GM19238 (cell line): ENCODE measurements at regions not wholly inside any gene's neighbourhood (a gene's known extent, or its start where the extent isn't known, plus 50 kb on each side); places are given as distances from the start of the nearest gene placed in this dataset.
"Not testable (repeated sequence)": the region's sequence is repeated elsewhere in the genome, so short reads cannot be mapped to it uniquely, and the experiment has no call there.

Experiments
- DNase-seq: peaks from one replicate; pipeline ENCODE4 v3.0.0; 2011; ENCODE audit warnings: low spot score; ENCODE audit not compliant: insufficient read length

DNA sequence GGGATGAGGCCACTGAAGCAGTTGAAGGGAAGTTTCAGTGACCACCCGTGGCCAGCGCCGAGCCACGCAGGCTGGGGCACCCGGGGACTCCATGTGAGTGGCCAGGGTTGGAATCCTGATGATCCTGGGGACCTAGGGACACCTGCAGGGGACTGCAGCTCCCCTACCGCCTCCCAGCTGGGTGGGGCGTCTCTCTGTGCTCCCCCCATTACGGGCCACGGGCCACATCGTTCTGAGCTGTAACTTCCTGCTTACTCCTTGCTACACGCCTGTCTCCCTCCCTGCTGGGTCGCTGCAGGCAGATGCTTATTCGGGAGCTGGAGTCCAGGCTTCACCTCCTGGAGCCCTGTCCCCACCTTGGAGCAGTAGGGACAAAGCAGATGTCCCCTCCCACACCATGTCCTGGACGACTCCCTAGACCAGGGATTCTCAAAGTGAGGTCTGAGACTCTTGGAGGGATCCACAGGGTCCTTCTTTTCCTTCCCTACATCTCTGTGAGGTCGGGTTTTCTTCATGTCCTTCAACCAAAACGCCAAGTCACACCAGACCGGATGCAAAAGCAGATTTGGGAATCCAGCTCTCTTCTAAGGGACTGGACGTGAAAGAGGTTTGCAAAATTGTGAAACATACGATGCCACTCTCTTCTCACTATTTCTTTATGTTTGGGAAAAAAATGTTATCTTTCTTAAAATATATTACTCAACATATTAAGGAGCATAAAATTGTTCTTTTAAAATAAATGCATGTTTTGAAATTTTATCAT is 85.9 kb upstream of the NCOR2 start:
- DNase-seq = no peak

DNA sequence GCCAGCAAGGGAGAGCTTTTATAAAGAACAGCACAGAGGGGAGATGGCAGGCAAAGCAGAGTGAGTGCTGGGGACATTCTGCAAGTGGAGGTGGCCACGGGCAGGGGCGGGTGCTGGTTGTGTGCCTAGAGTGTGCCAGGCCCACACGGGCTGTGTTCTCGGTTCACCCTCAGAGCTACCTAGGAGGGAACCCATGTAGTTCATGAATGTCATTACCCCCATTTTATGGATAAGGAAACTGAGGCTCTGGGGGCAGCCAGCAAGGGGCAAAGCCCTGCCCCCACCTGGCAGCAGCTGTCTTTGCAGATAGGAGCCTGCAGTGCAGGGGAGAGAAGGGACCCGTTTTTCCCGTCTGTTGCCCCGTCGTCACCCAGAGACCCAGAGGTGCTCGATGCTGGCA is 85.2 kb upstream of the NCOR2 start:
- DNase-seq = no peak

- DNase-seq = no peak
Measured at GRCh38 chr12:124651516-124652273, 84.3 kb upstream of the NCOR2 start.

DNA sequence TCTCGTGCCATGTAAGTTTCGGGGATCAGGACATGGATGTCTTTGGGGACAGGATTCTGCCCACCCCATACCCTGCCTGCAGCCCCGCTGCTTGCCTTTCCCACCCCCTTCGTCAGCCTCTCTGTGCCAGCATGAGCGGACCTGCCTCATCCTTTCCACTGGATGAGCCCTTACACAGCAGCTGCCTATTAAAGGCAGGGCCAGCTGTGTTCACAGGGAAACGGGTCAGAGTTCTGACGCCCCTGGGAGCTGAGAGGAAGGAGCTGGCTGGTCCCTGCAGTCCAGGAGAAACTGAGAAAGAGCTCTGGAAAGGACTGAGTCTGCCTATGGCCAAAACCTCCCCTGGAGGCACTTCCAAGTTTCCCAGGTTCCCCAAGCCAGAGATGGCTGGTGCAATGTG is 83.5 kb upstream of the NCOR2 start:
- DNase-seq = no peak

GRCh38 chr12:124648710-124649384 is 81.4 kb upstream of the NCOR2 start:
- no peak for DNase-seq

DNA sequence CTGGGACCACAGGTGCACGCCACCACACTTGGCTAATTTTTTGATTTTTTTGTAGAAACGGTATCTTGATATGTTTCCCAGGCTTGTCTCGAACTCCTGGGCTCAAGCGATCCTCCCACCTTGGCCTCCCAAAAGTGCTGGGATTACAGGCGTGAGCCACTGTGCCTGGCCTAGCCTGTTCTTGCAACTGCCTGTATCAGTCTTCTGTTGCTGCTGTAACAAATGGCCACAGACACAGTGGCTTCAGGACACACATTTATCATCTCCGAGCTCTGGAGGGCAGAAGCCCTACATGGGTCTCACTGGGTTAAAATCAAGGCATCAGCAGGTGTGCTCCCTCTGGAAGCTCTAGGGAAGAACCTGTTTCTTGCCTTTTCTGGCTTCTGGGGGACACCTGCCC is 79.9 kb upstream of the NCOR2 start:
- no peak for DNase-seq

GRCh38 chr12:124646385-124647230 is 79.2 kb upstream of the NCOR2 start:
- no peak for DNase-seq

DNA sequence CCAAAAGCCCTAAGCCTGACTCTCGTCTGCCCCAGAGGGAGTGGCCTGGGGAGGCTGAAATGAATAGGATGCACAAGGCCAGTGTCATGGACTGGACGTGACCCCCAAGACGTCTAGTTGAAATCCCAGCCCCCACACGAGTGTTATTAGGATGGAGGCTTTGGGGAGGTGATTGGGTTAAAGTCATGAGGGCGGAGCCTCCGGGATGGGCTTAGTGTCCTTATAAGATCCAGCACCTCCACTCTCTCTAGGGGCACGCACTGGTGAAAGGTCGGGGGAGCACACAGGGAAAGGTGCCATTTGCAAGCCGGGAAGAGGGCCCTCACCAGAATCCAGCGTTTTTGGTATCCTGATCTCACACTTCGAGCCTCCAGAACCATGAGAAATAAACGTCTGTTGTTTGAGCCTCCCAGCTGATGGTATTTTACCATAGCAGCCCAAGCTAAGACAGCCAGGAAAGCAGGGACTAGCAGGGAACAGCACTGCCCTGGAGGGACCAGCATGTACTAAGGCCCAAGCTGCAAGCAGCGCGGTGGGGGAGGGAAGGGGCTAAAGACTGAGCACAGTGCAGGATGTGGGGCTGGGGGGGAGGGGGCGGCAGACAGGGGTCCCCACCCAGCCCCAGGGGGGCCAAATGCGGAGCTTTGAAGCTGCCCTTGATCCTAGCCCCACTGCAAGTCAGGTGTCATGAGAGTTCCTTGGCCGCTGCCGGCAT is 78.3 kb upstream of the NCOR2 start:
- no peak for DNase-seq

GRCh38 chr12:124643768-124644167 is 76.4 kb upstream of the NCOR2 start:
- not testable (repeated sequence) for DNase-seq

DNA sequence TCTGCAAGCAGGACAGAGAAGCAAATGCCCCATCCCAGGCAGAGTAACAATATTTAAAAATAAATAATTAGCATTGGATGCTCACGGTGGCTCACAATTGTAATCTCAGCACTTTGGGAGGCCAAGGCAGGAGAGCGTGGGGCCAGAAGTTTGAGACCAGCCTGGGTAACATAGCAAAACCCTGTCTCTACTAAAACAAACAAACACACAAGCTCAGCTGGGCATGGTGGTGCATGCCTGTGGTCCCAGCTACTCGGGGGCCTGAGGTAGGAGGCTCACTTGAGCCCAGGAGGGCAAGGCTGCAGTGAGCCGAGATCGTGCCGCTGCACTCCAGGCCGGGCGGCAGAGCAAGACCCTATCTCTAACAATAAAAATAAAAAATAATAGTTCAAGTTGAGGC is 74.7 kb upstream of the NCOR2 start:
- DNase-seq = no peak

DNA sequence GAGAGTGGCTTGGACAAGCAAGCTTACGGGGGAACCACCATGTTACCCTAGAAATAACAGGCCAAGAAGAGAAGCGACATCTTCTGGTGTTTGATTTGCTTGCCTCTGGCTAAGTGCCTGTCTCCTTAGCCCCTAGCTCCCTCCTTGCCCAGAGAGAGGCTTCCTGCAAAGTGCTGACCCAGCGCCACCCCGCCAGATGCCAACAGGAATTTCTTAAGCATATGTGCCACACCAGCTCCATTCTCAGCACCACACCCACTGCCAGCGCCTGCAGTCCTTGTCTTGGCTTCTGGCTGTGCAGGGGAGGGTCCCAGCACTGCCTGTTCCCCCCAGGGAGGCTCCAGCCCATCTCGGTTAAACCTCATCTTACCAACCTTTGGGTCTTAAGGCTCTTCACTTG is 74.2 kb upstream of the NCOR2 start:
- DNase-seq = no peak

DNA sequence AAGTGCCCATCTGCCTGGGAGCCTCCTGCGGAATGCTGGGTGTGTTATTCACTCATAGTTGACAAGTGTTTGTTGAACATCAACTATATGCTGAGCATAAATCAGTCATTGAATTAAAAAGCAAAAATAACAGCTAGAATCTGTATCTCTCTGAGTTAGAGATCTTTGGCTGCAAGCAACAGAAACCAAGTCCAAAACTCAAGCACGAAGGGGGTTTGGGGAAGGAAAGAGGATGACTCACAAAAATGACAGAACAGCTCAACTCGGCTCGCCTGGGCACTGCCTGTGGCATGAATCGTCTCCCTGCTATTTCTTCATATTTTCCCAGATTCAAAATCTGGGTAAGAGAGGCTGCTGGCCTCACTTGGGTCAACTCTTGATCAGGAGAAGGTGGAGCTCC is 72.6 kb upstream of the NCOR2 start:
- DNase-seq = no peak

DNA sequence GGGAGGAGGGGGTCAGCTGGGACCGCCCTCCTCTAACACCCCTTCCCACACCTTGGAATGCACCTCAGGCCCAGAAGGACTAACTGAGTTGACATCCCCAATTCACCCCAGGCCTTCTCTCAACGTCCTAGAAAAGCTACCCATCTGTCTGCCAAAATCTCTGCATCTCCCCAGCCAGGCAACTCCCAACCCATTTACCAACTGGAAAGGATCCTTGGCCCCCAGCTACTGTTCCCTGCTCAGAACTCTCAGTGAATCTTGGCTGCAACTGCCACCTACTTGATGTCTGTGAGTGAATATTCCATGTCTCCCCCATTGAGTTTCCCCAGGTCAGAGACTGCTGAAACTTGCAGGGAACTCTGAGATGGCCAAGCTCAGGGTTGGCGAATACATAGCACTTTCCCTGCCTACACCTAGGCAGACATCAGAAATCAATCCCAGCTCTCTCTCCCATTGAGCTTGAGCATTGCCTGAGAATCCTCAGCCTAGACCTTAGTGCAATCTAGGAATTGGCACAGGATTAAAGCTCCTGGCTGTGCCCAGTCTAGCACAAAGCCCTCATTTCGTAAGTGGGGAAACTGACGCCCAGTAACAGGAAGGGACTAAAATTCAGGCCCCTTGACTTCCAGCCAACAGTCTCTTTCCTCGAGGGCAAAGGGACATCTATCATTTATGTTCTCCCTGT is 71.9 kb upstream of the NCOR2 start:
- no peak for DNase-seq

DNA sequence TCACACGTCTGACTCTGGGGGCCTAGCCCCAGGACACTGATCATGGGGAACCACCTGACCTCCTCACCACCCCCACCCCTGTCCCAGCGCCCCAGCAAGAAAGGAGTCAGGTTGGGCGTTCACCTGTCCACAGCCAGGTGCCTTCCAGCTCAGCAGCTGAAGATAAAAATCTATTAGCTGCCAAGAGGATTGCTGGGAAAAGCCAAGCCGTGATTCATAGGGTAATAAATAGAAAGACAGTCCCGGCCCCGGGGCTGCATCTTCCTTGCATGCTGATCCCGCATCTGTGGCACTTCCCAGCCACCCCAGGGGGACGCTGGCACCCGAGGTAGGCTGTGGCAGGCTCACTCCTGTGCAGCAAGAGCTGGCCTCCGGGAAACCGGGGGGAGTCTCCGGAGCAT is 70.2 kb upstream of the NCOR2 start:
- no peak for DNase-seq

DNA sequence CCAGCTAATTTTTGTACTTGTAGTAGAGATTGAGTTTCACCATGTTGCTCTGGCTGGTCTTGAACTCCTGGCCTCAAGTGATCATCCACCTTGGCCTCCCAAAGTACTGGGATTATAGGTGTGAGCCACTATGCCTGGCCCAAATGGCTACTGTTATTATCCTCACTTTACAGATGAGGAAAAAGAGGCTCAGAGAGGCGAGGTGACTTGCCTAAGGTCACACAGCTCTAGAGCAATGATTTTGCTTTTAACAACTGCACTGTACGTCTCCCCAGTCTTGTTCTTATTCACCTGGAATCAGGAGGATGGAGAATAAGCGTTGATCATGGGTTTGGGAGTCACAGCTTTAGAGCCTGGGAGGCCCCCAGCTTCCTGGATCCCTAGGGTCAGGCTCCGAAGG is 69.8 kb upstream of the NCOR2 start:
- DNase-seq = no peak

DNA sequence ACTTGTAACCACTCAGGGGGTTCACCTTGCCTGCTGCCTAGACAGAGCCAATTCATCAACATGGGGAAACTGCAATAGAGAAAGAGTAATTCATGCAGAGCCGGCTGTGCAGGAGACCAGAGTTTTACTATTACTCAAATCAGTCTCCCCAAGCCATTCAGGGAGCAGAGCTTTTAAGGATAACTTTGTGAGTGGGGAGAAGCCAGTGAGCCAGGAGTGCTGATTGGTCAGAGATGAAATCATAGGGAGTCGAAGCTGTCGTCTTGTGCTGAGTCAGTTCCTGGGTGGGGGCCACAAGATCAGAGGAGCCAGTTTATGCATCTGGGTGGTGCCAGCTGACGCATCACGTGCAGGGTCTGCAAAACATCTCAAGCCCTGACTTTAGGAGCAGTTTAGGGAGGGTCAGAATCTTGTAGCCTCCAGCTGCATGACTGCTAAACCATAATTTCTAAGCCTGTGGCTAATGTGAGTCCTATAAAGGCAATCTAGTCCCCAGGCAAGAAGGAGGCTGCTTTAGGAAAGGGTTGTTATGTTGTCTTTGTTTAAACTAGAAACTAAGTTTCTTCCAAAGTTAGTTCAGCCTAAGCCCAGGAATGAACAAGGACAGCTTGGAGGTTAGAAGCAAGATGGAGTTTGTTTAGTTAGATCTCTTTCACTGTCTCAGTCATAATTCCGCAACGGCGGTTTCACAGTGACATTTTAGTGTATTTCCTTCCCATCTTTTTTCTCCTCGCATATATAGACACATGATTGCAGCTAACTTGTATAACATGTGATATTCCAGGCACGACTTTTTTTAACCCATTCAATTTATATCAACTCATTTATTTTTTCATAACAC is 68.9 kb upstream of the NCOR2 start:
- DNase-seq = no peak

DNA sequence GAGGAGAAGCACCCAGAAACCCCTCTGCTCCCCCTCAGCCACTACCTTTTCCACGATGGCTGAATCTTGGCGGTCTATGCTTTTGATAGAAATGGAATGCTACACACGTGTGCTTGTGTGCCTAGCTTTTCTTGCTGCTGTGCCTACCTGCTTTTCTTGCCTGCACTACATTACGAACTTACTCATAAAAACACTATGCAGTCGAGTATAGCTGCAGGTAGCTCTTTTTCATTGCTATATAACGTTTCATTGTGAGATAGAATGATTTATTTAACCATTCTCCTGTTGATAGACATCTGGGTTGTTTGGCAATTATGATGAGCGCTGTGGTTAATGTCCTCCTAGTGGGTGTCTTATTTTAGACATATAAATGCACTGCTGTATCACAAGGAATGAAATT is 67.9 kb upstream of the NCOR2 start:
- DNase-seq = no peak

DNA sequence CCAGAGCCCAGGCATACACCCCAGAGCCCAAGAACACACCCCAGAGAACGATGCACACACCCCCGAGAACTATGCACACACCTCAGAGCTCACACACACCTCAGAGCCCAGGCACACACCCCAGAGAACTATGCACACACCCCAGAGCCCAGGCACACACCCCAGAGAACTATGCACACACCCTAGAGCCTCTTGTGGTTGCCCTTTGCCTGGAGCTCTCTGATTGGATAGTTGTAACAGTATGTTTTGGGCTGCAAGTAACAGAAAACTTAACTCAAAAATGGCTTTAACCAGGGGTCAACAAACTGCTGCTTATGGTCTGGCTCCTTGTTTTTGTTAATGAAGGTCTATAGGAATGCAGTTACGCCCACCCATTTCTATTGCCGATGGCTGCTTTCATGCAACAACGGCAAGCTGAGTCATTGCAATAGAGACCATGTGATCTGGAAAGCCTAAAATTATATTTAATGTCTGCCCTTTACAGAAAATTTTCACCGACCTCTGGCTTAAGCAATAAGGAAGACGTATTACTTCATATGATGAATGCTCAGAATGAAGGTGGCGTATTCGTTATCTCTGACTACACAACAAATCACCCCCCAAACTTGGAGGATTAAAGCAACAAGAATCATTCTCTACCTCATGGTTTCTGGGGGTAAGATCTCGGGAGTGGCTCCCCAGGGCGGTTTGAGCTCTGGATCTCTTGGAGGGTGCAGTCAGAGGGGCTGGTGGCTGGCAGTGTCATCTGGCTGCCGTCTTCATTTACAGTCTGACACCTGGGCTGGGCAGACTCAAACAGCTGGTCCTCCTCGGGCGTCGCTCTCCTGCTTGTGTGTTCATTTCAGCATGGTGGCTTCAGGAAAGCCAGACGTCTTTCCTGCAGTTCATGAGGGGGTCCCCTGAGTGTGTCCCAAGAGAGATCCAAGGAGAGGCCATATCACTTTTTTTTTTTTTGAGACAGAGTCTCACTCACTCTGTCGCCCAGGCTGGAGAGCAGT is 66.3 kb upstream of the NCOR2 start:
- no peak for DNase-seq
